CD4-positive, alpha-beta T cell (primary cell): ENCODE measurements at regions not wholly inside any gene's neighbourhood (a gene's known extent, or its start where the extent isn't known, plus 50 kb on each side); places are given as distances from the start of the nearest gene placed in this dataset.
"Not testable (repeated sequence)": the region's sequence is repeated elsewhere in the genome, so short reads cannot be mapped to it uniquely, and the experiment has no call there.

ENCODE experiments used
- ATAC-seq: fragments of 200-7000 bp; cut with Tn5 transposase; one replicate; pipeline ENCODE4 v1.10.0; 2022; ENCODE audit warnings: mild to moderate bottlenecking; ENCODE audit not compliant: poor library complexity
- CTCF ChIA-PET: fragments of 350-600 bp; sonication (Branson Sonifier 250); formaldehyde crosslinking; loops from one replicate; lab custom pipeline; 2021; ENCODE audit warnings: antibody characterized with exemption, inconsistent platforms; lab: Charles Lee
- POLR2A ChIA-PET: fragments of 350-600 bp; sonication (Branson Sonifier 250); formaldehyde crosslinking; loops from one replicate; lab custom pipeline; 2021; ENCODE audit warnings: antibody characterized with exemption, inconsistent platforms; lab: Charles Lee
- DNase-seq, 14 experiments: peaks; one replicate each; pipeline ENCODE4 v3.0.0-alpha.2; 2013 to 2020; ENCODE audit warnings: mixed read lengths in 2 of 14
- H3K27ac ChIP-seq, 2 donors: one replicate each; pipeline versions ENCODE4 v1.5.1 to v1.7.0; 2013; ENCODE audit warnings: low read length in 2 of 2, low read depth in 1 of 2, mild to moderate bottlenecking in 1 of 2
- H3K27me3 ChIP-seq, 2 experiments: 1 replicate in 1 of 2; 2 replicates in 1 of 2; pipeline versions ENCODE4 v1.6.1 to v1.7.0; 2013; ENCODE audit warnings: low read length in 2 of 2, control low read depth in 1 of 2, mild to moderate bottlenecking in 1 of 2, moderate library complexity in 1 of 2; ENCODE audit not compliant: insufficient read depth in 2 of 2, control insufficient read depth in 1 of 2
- H3K36me3 ChIP-seq: one replicate; pipeline ENCODE4 v1.6.1; 2013; ENCODE audit warnings: low read length, control low read depth; ENCODE audit not compliant: insufficient read depth
- H3K4me1 ChIP-seq: one replicate; pipeline ENCODE4 v1.6.1; 2013; ENCODE audit warnings: low read length, control low read depth; ENCODE audit not compliant: insufficient read depth
- H3K4me3 ChIP-seq: one replicate; pipeline ENCODE4 v1.5.1; 2013; ENCODE audit warnings: mild to moderate bottlenecking, low read length, moderate library complexity
- H3K9me3 ChIP-seq, 2 experiments: 1 replicate in 1 of 2; 2 replicates in 1 of 2; pipeline versions ENCODE4 v1.6.1 to v1.7.0; 2013; ENCODE audit warnings: low read length in 2 of 2, mild to moderate bottlenecking in 2 of 2, control low read depth in 1 of 2, moderate library complexity in 1 of 2; ENCODE audit not compliant: control insufficient read depth in 1 of 2, insufficient read depth in 1 of 2
- H3K27ac Mint-ChIP-seq: one replicate; pipeline ENCODE4 v1.8.0; 2020; ENCODE audit warnings: mixed read lengths
- H3K27me3 Mint-ChIP-seq: one replicate; pipeline ENCODE4 v1.8.0; 2021; ENCODE audit warnings: mixed read lengths
- H3K36me3 Mint-ChIP-seq: one replicate; pipeline ENCODE4 v1.8.0; 2021; ENCODE audit warnings: low read depth, mixed read lengths
- H3K4me1 Mint-ChIP-seq: one replicate; pipeline ENCODE4 v1.8.0; 2021; ENCODE audit warnings: low read depth, mixed read lengths
- H3K4me3 Mint-ChIP-seq: one replicate; pipeline ENCODE4 v1.8.0; 2020; ENCODE audit warnings: mild to moderate bottlenecking, mixed read lengths
- H3K9me3 Mint-ChIP-seq: one replicate; pipeline ENCODE4 v1.8.0; 2020; ENCODE audit warnings: mixed read lengths
- intact Hi-C, 2 experiments: fragments of 100-400 bp; cut with DNase I in 1 of 2; cut with micrococcal nuclease in 1 of 2; formaldehyde crosslinking; loops; one replicate each; pipeline versions ENCODE4 v1.15.1 to v1.9.0; 2023 to 2025; cut with DNase I, micrococcal nuclease
- TF ChIP-seq, protein P1 (sequence below): fragments of 200-600 bp; IDR thresholded peaks from one replicate; pipeline ENCODE4 v1.8.0; 2022; ENCODE audit warnings: antibody characterized with exemption, mild to moderate bottlenecking

DNA sequence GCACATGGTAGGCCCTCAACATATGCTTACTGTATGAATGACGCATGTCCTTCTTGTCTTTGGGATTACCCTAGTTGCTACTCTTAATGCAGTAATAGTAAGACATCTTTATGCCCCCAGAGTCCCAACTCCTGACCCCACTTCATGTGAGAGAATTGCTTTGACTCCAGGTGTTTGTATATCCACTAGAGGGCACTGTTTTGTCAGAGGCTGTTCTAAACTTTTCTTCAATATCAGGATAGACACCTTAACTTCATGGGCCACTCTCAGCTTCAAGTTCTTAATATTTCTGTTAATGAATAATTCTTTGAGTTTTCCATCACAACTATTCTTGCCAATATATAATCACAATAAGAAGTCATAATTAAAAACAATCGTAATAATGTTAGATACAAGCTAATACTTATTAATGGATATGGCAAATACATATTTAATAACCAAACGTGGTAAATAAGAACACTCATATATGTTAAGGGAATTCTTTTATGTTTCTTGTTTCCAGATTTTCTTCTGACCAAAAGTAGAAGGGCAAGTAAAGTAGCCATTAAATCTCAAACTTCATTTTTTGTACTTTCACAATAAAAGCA is 337.2 kb upstream of the DNAJC19 start:
- CTCF ChIA-PET: interaction anchor here (1.3 kb wide), 1 partner anchor 1357 kb away, joined by 3 read pairs; no protein-coding TSS in a partner anchor
- intact Hi-C loops: loop anchor here (1.0 to 5.0 kb wide), 2 partner anchors 1356 to 1357 kb away; no protein-coding TSS in a partner anchor
- Histone ChIP-seq H3K27me3 (no peaks in the 10 kb centered on the region), H3K4me3 (no peak overlapping the region), H3K9me3 (peaks cover 0 to 3% of the 10 kb centered on the region in 2 experiments), H3K27ac (no peak overlapping the region), H3K4me1 (no peaks in the 10 kb centered on the region), H3K36me3 (no peaks in the 10 kb centered on the region)
- ATAC-seq: no peak
- TF ChIP-seq, protein P1, sequence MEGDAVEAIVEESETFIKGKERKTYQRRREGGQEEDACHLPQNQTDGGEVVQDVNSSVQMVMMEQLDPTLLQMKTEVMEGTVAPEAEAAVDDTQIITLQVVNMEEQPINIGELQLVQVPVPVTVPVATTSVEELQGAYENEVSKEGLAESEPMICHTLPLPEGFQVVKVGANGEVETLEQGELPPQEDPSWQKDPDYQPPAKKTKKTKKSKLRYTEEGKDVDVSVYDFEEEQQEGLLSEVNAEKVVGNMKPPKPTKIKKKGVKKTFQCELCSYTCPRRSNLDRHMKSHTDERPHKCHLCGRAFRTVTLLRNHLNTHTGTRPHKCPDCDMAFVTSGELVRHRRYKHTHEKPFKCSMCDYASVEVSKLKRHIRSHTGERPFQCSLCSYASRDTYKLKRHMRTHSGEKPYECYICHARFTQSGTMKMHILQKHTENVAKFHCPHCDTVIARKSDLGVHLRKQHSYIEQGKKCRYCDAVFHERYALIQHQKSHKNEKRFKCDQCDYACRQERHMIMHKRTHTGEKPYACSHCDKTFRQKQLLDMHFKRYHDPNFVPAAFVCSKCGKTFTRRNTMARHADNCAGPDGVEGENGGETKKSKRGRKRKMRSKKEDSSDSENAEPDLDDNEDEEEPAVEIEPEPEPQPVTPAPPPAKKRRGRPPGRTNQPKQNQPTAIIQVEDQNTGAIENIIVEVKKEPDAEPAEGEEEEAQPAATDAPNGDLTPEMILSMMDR: peak; percentile 49
- H3K27ac Mint-ChIP-seq: no peak overlapping the region
- peaks cover 8% of the 10 kb centered on the region for H3K9me3 Mint-ChIP-seq
- DNase-seq: peak in 3 of 14 experiments; percentile 3 to 7 (median 4)
- POLR2A ChIA-PET: no interaction called here
- H3K4me3 Mint-ChIP-seq: no peak overlapping the region
- peaks cover 3% of the 10 kb centered on the region for H3K27me3 Mint-ChIP-seq
- H3K4me1 Mint-ChIP-seq: no peaks in the 10 kb centered on the region
- H3K36me3 Mint-ChIP-seq: no peaks in the 10 kb centered on the region

DNA sequence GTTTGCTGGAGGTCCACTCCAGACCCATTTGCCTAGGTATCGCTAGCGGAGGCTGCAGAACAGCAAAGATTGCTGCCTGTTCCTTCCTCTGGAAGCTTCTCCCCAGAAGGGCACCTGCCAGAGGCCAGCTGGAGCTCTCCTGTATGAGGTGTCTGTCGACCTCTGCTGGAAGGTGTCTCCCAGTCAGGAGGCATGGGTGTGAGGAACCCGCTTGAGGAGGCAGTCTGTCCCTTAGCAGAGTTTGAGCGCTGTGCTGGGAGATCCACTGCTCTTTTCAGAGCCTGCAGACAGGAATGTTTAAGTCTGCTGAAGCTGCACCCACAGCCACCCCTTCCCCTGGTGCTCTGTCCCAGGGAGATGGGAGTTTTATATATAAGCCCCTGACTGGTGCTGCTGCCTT is 335.0 kb upstream of the DNAJC19 start:
- H3K4me1 Mint-ChIP-seq, intact Hi-C loops, H3K27ac ChIP-seq, POLR2A ChIA-PET, H3K36me3 ChIP-seq, DNase-seq, H3K36me3 Mint-ChIP-seq, CTCF ChIA-PET, H3K27ac Mint-ChIP-seq, ATAC-seq, H3K9me3 ChIP-seq, H3K4me3 ChIP-seq, H3K27me3 ChIP-seq, H3K27me3 Mint-ChIP-seq, H3K4me3 Mint-ChIP-seq, H3K4me1 ChIP-seq: not testable (repeated sequence)
- H3K9me3 Mint-ChIP-seq: peaks cover 10% of the 10 kb centered on the region

DNA sequence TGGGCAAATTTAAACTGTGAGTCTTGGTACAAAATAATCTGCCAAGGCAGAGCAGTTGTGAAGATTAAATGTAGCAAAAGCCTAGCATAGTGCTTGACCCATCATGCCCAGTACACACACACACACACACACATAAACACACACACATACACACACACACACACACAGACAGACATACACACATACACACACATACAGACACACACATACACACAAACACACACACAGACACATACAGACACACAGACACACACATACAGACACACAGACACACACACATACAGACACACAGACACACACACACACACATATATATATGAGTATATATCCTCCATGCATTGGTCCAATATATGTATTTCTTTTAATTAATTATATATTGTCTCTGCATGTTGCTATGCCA is 328.8 kb upstream of the DNAJC19 start:
- TF ChIP-seq, protein P1: no peak
- H3K4me1 Mint-ChIP-seq: no peaks in the 10 kb centered on the region
- Histone ChIP-seq H3K4me3 (no peak overlapping the region), H3K9me3 (peaks cover 0 to 5% of the 10 kb centered on the region in 2 experiments), H3K27me3 (no peaks in the 10 kb centered on the region), H3K27ac (no peak overlapping the region), H3K36me3 (no peaks in the 10 kb centered on the region), H3K4me1 (no peaks in the 10 kb centered on the region)
- CTCF ChIA-PET: no interaction called here
- H3K27ac Mint-ChIP-seq: no peak overlapping the region
- no peaks in the 10 kb centered on the region for H3K36me3 Mint-ChIP-seq
- no peak for ATAC-seq
- no peak for DNase-seq
- no peak overlapping the region for H3K4me3 Mint-ChIP-seq
- H3K27me3 Mint-ChIP-seq: no peaks in the 10 kb centered on the region
- intact Hi-C loops: no loop called here
- POLR2A ChIA-PET: no interaction called here
- peaks cover 8% of the 10 kb centered on the region for H3K9me3 Mint-ChIP-seq

DNA sequence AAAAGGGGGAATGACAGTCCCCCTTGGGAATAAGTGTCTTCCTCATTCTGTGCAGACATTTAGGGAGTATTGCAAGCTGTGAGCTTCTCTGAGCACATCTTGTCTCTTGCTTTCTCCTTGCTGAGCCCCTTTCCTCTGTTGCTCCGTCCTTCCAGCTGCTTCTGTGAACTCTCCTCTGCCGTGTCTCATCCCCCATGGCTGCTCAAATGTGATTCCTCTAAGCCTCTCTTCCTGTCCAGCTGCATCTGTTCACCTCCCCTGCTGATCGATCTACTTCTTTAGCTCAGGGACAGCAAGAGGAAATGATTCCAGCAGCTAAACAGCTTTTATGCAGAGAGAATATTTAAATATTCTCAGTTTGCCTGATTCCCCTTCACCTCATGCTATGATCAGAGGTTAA is 328.0 kb upstream of the DNAJC19 start:
- ATAC-seq: no peak
- Histone ChIP-seq H3K27me3 (no peaks in the 10 kb centered on the region), H3K36me3 (no peaks in the 10 kb centered on the region), H3K4me3 (no peak overlapping the region), H3K27ac (no peak overlapping the region), H3K4me1 (no peaks in the 10 kb centered on the region), H3K9me3 (peaks cover 0 to 5% of the 10 kb centered on the region in 2 experiments)
- H3K9me3 Mint-ChIP-seq: peaks cover 7% of the 10 kb centered on the region
- DNase-seq: no peak
- H3K4me1 Mint-ChIP-seq: no peaks in the 10 kb centered on the region
- H3K4me3 Mint-ChIP-seq: no peak overlapping the region
- intact Hi-C loops: no loop called here
- TF ChIP-seq, protein P1: no peak
- H3K27ac Mint-ChIP-seq: no peak overlapping the region
- H3K36me3 Mint-ChIP-seq: no peaks in the 10 kb centered on the region
- CTCF ChIA-PET: no interaction called here
- POLR2A ChIA-PET: no interaction called here
- H3K27me3 Mint-ChIP-seq: no peaks in the 10 kb centered on the region
